ENCODE measurements at regions not wholly inside any gene's neighbourhood (a gene's known extent, or its start where the extent isn't known, plus 50 kb on each side); places are given as distances from the start of the nearest gene placed in this dataset.

GRCh38 chr12:60349232-60349978 is 753.6 kb downstream of the SLC16A7 start:
- Histone ChIP-seq H3K9me3 (ENCODE audit: severe bottlenecking) (no peaks in the 10 kb centered on the region), H3K27me3 (ENCODE audit: insufficient read depth, poor library complexity, severe bottlenecking) (no peaks in the 10 kb centered on the region), H3K36me3 (ENCODE audit: low read depth) (no peaks in the 10 kb centered on the region), H3K4me3 (ENCODE audit: severe bottlenecking) (no peak overlapping the region), H3K4me1 (ENCODE audit: insufficient read depth, poor library complexity, severe bottlenecking) (peaks cover 14% of the 10 kb centered on the region), H3K27ac (ENCODE audit: poor library complexity, severe bottlenecking) (no peak overlapping the region)
- TF ChIP-seq CTCF (IDR thresholded peaks at IDR 0.05; ENCODE audit: poor library complexity, severe bottlenecking): no peak
- ATAC-seq (ENCODE audit: low read depth): no peak
- no peak for DNase-seq (ENCODE audit: low spot score)

- Histone ChIP-seq H3K27me3 (ENCODE audit: insufficient read depth, poor library complexity, severe bottlenecking) (no peaks in the 10 kb centered on the region), H3K4me1 (ENCODE audit: insufficient read depth, poor library complexity, severe bottlenecking) (no peaks in the 10 kb centered on the region), H3K27ac (ENCODE audit: poor library complexity, severe bottlenecking) (no peak overlapping the region), H3K4me3 (ENCODE audit: severe bottlenecking) (no peak overlapping the region), H3K36me3 (ENCODE audit: low read depth) (no peaks in the 10 kb centered on the region), H3K9me3 (ENCODE audit: severe bottlenecking) (no peaks in the 10 kb centered on the region)
- TF ChIP-seq CTCF (IDR thresholded peaks at IDR 0.05; ENCODE audit: poor library complexity, severe bottlenecking): no peak
- no peak for ATAC-seq (ENCODE audit: low read depth)
- no peak for DNase-seq (ENCODE audit: low spot score)
Observed at GRCh38 chr12:60387356-60387755, 791.5 kb downstream of the SLC16A7 start.

- Histone ChIP-seq H3K4me1 (ENCODE audit: insufficient read depth, poor library complexity, severe bottlenecking) (peaks cover 14% of the 10 kb centered on the region), H3K36me3 (ENCODE audit: low read depth) (no peaks in the 10 kb centered on the region), H3K4me3 (ENCODE audit: severe bottlenecking) (no peak overlapping the region), H3K9me3 (ENCODE audit: severe bottlenecking) (no peaks in the 10 kb centered on the region), H3K27me3 (ENCODE audit: insufficient read depth, poor library complexity, severe bottlenecking) (no peaks in the 10 kb centered on the region), H3K27ac (ENCODE audit: poor library complexity, severe bottlenecking) (no peak overlapping the region)
- ATAC-seq (ENCODE audit: low read depth) (no peak), DNase-seq (ENCODE audit: low spot score) (no peak)
- no peak for TF ChIP-seq CTCF (IDR thresholded peaks at IDR 0.05; ENCODE audit: poor library complexity, severe bottlenecking)
Observed at GRCh38 chr12:60391051-60391450, 795.2 kb downstream of the SLC16A7 start.

GRCh38 chr12:60391791-60392190 is 796.0 kb downstream of the SLC16A7 start:
- DNase-seq (ENCODE audit: low spot score) (no peak), ATAC-seq (ENCODE audit: low read depth) (no peak)
- Histone ChIP-seq H3K27ac (ENCODE audit: poor library complexity, severe bottlenecking) (no peak overlapping the region), H3K4me3 (ENCODE audit: severe bottlenecking) (no peak overlapping the region), H3K36me3 (ENCODE audit: low read depth) (no peaks in the 10 kb centered on the region), H3K27me3 (ENCODE audit: insufficient read depth, poor library complexity, severe bottlenecking) (no peaks in the 10 kb centered on the region), H3K4me1 (ENCODE audit: insufficient read depth, poor library complexity, severe bottlenecking) (peaks cover 14% of the 10 kb centered on the region), H3K9me3 (ENCODE audit: severe bottlenecking) (no peaks in the 10 kb centered on the region)
- TF ChIP-seq CTCF (IDR thresholded peaks at IDR 0.05; ENCODE audit: poor library complexity, severe bottlenecking): no peak

- H3K4me3 ChIP-seq (ENCODE audit: severe bottlenecking): no peak overlapping the region
- ATAC-seq (ENCODE audit: low read depth): no peak
- H3K4me1 ChIP-seq (ENCODE audit: insufficient read depth, poor library complexity, severe bottlenecking): peaks cover 14% of the 10 kb centered on the region
- no peaks in the 10 kb centered on the region for H3K36me3 ChIP-seq (ENCODE audit: low read depth)
- H3K9me3 ChIP-seq (ENCODE audit: severe bottlenecking): no peaks in the 10 kb centered on the region
- no peak overlapping the region for H3K27ac ChIP-seq (ENCODE audit: poor library complexity, severe bottlenecking)
- DNase-seq (ENCODE audit: low spot score): no peak
- H3K27me3 ChIP-seq (ENCODE audit: insufficient read depth, poor library complexity, severe bottlenecking): no peaks in the 10 kb centered on the region
- TF ChIP-seq CTCF (IDR thresholded peaks at IDR 0.05; ENCODE audit: poor library complexity, severe bottlenecking): no peak
Observed at GRCh38 chr12:60393093-60393492, 797.3 kb downstream of the SLC16A7 start.

All from RWPE2 (cell line).